ENCODE measurements at regions not wholly inside any gene's neighbourhood (a gene's known extent, or its start where the extent isn't known, plus 50 kb on each side); places are given as distances from the start of the nearest gene placed in this dataset.
"Not testable (repeated sequence)": the region's sequence is repeated elsewhere in the genome, so short reads cannot be mapped to it uniquely, and the experiment has no call there.

- DNase-seq (ENCODE audit: low spot score), result no peak
Measured at GRCh38 chr3:31100519-31100918, 206.1 kb upstream of the GADL1 start.

GRCh38 chr3:31101285-31101684, 206.8 kb upstream of the GADL1 start:
- DNase-seq (ENCODE audit: low spot score), result not testable (repeated sequence)

GRCh38 chr3:31102196-31102879, 207.9 kb upstream of the GADL1 start:
- no peak for DNase-seq (ENCODE audit: low spot score)

GRCh38 chr3:31103181-31103580, 208.7 kb upstream of the GADL1 start:
- DNase-seq (ENCODE audit: low spot score), result no peak

GRCh38 chr3:31103623-31104180, 209.2 kb upstream of the GADL1 start:
- no peak for DNase-seq (ENCODE audit: low spot score)

GRCh38 chr3:31105011-31105410, 210.6 kb upstream of the GADL1 start:
- DNase-seq (ENCODE audit: low spot score), result no peak

- no peak for DNase-seq (ENCODE audit: low spot score)
Measured at GRCh38 chr3:31105438-31106077, 211.1 kb upstream of the GADL1 start.

GRCh38 chr3:31106204-31106603, 211.7 kb upstream of the GADL1 start:
- DNase-seq (ENCODE audit: low spot score), result no peak

- DNase-seq (ENCODE audit: low spot score), result no peak
Measured at GRCh38 chr3:31106912-31107311, 212.5 kb upstream of the GADL1 start.

- DNase-seq (ENCODE audit: low spot score), result no peak
Measured at GRCh38 chr3:31114929-31115283, 220.4 kb upstream of the GADL1 start.

GRCh38 chr3:31115531-31115930, 221.1 kb upstream of the GADL1 start:
- DNase-seq (ENCODE audit: low spot score), result not testable (repeated sequence)

- DNase-seq (ENCODE audit: low spot score), result no peak
Measured at GRCh38 chr3:31116651-31117050, 222.2 kb upstream of the GADL1 start.

GRCh38 chr3:31117854-31118253, 223.4 kb upstream of the GADL1 start:
- DNase-seq (ENCODE audit: low spot score), result no peak

- DNase-seq (ENCODE audit: low spot score), result no peak
Measured at GRCh38 chr3:31124373-31124772, 229.9 kb upstream of the GADL1 start.

GRCh38 chr3:31125413-31126020, 231.1 kb upstream of the GADL1 start:
- DNase-seq (ENCODE audit: low spot score), result no peak

GRCh38 chr3:31129241-31129640, 234.8 kb upstream of the GADL1 start:
- no peak for DNase-seq (ENCODE audit: low spot score)

GRCh38 chr3:31132132-31132769, 237.8 kb upstream of the GADL1 start:
- peak; percentile 36 for DNase-seq (ENCODE audit: low spot score)

GRCh38 chr3:31133541-31133940, 239.1 kb upstream of the GADL1 start:
- DNase-seq (ENCODE audit: low spot score), result no peak

GRCh38 chr3:31135546-31135945, 241.1 kb upstream of the GADL1 start:
- DNase-seq (ENCODE audit: low spot score), result no peak

- no peak for DNase-seq (ENCODE audit: low spot score)
Measured at GRCh38 chr3:31137718-31138465, 243.4 kb upstream of the GADL1 start.

- no peak for DNase-seq (ENCODE audit: low spot score)
Measured at GRCh38 chr3:31140470-31140869, 246.0 kb upstream of the GADL1 start.

- peak; percentile 29 for DNase-seq (ENCODE audit: low spot score)
Measured at GRCh38 chr3:31142139-31142538, 247.7 kb upstream of the GADL1 start.
